Right kidney (tissue), 1 donor: ENCODE measurements at regions not wholly inside any gene's neighbourhood (a gene's known extent, or its start where the extent isn't known, plus 50 kb on each side); places are given as distances from the start of the nearest gene placed in this dataset.
"Not testable (repeated sequence)": the region's sequence is repeated elsewhere in the genome, so short reads cannot be mapped to it uniquely, and the experiment has no call there.

Experiments
- DNase-seq: peaks from one replicate; pipeline ENCODE4 v3.0.0-alpha.2; 2016

DNA sequence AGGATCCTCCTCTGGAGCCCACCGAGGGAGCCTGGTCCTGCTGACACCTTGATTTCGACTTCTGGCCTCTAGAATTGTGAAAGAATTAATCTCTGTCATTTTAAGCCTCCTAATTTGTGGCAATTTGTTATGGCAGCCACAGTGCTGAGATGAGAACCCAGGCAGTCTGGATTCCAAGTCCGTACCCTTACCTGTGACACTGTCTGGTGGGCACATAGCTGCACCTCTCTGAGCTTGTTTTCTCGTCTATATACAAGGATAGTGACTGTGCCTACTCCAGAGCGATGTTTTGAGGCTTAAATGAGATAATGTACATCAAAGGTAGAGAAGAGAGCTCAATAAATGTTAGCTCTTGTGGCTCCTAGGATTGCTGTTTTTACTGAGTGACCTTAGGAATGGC lies 128.4 kb upstream of the MPHOSPH6 start:
- DNase-seq: no peak

DNA sequence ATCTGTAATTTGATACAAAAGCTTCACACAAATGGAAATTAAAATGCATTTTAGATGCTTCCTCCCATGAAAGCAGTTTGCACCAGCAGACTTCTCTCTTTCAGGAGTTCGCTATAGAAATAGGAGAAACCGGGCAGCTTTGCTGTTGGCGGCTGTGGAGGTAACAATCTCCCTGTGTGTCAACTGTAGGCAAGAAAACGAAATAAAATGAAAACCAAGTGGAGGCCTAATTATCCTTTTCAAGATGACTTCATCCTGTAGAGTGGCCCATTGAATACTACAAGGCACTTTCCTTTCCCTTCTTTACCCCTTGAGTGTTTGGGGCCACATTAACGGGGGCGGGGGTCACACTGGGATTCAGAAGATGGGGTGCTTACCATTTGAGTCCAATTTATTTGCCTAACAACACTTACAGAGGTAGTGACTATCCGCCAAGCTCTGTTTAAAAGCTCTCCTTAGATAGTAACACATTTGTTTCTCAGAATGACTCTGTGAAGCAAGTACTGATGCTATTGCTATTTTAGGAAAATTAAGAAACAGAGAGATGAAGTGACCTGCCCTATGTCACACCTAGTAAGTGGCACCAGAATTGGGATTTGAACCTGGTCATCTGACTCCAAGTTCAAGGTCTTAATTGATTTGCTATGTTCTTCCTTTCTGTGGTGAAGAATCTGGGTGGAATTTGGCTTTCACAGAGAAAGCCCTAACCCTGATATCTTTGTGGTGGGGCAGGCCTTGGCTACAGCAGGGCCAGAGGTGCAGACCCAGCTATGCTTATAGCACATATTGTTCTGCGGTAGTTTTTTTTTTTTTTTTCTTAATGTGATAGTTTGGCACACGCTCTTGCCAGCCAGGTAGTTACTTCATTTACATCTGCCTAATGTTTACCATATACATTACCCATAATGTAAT lies 125.5 kb upstream of the MPHOSPH6 start:
- DNase-seq: no peak

GRCh38 chr16:82293671-82294070 lies 123.6 kb upstream of the MPHOSPH6 start:
- DNase-seq: no peak

GRCh38 chr16:82287937-82288336 lies 117.9 kb upstream of the MPHOSPH6 start:
- no peak for DNase-seq

- DNase-seq: no peak
Observed at GRCh38 chr16:82282662-82283061, 112.6 kb upstream of the MPHOSPH6 start.

- no peak for DNase-seq
Observed at GRCh38 chr16:82281544-82281943, 111.5 kb upstream of the MPHOSPH6 start.

DNA sequence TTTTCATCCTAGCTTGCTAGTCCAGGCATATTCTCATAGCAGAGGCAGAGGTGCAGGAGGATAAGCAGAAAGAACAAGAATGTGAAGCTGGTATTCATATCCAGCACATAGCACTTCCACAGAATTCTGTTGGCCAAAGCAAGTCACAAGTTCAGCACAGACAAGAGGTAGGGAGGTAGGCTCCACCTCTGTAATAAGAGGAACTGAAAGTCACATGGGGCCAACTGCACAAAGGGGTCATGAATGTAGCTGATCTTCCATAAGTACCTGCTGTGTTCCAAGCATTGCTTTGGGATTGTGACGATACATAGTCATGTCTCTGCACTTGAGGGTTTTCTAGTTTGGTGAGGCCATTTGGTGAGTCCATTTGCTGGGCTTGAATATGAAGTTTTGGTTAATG lies 110.8 kb upstream of the MPHOSPH6 start:
- DNase-seq: no peak

DNA sequence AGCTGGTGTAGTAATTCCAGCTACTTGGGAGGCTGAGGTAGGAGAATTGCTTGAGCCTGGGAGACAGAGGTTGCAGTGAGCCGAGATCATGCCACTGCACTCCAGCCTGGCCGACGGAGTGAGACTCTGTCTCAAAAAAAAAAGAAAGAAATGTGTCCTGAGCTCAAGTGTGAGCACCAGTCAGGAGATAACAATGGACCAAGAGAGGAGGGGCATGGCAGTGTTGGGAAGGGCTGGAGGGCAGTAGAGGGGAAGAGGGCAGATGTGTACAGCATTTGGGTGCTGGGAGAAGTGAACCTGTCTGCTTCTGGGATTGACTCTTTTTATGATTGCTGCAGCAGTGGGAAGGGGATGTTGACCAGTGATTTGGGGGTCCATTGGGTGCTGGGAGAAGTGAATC lies 105.3 kb upstream of the MPHOSPH6 start:
- not testable (repeated sequence) for DNase-seq

- DNase-seq: no peak
Observed at GRCh38 chr16:82271636-82272035, 101.6 kb upstream of the MPHOSPH6 start.

DNA sequence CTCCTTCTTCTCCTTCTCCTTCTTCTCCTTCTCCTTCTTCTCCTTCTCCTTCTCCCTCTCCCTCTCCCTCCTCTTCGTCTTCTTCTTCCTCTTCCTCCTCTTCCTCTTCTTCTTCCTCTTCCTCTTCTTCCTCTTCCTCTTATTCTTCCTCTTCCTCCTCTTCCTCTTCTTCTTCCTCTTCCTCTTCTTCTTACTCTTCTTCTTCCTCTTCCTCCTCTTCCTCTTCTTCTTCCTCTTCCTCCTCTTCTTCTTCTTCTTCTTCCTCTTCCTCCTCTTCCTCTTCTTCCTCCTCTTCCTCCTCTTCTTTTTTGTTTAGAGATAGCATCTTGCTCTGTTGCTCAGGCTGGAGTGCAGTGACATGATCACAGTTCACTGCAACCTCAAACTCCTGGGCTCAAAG lies 97.7 kb upstream of the MPHOSPH6 start:
- not testable (repeated sequence) for DNase-seq

- no peak for DNase-seq
Observed at GRCh38 chr16:82265809-82266208, 95.8 kb upstream of the MPHOSPH6 start.

DNA sequence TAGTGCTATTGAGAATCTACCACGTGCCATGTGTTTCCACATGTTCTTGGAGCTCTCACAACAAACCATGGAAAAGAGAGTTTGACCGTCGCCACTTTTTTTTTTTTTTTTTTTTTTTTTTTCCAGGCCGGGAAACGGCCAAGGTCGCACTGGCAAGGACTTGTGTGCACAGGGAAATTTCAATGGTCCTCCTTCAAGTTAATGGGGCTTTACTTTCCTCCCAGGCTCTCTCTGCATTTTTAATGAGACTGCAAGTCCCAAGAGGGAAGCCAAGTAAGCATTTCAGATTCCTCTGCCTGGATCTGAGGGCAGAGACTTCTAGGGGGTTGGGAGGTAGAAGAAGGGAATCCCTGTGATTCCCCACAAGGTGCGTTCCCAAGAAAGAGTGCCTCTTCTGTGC lies 94.7 kb upstream of the MPHOSPH6 start:
- DNase-seq: no peak

- DNase-seq: peak; percentile 46
Observed at GRCh38 chr16:82263521-82264143, 93.6 kb upstream of the MPHOSPH6 start.

GRCh38 chr16:82262244-82262643 lies 92.2 kb upstream of the MPHOSPH6 start:
- DNase-seq: no peak

DNA sequence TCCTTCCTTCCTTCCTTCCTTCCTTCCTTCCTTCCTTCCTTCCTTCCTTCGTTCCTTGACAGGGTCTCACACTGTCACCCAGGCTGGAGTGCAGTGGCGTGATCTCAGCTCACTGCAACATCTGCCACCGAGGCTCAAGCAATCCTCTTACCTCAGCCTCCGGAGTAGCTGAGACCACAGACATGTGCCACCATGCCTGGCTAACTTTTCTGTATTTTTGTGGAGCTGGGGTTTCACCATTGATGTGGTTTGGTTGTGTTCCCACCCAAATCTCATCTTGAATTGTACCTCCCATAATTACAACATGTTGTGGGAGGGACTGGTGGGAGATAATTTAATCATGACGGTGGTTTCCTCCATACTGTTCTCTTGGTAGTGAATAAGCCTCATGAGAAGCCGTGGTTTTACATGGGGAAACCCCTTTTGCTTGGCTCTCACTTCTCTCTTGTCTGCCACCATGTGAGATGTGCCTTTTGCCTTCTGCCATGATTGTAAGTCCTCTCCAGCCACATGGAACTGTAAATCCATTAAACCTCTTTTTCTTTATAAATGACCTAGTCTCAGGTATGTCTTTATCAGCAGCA lies 90.3 kb upstream of the MPHOSPH6 start:
- DNase-seq: no peak

GRCh38 chr16:82259731-82260130 lies 89.7 kb upstream of the MPHOSPH6 start:
- no peak for DNase-seq

- DNase-seq: no peak
Observed at GRCh38 chr16:82257990-82258389, 88.0 kb upstream of the MPHOSPH6 start.

- no peak for DNase-seq
Observed at GRCh38 chr16:82252582-82252981, 82.6 kb upstream of the MPHOSPH6 start.

DNA sequence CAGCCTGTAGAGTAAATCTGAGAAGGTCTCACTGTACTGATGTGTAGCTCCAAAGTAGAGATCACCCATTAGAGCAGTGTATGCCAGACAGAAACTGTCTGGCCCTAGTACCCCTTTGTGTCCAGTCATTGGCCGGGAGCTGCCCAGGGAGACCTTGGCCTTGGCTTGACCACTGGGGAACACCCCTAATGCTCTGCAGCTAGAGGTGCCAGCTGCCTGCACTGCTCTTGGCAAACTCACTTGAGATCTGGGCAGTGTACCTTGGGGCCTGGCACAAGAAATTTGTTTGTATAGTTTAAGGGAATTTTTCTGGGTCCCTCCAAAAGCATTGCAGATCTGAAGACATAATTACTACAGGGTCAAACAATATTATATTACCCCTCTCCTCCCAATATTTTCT lies 78.7 kb upstream of the MPHOSPH6 start:
- no peak for DNase-seq

- no peak for DNase-seq
Observed at GRCh38 chr16:82248012-82248656, 78.1 kb upstream of the MPHOSPH6 start.

DNA sequence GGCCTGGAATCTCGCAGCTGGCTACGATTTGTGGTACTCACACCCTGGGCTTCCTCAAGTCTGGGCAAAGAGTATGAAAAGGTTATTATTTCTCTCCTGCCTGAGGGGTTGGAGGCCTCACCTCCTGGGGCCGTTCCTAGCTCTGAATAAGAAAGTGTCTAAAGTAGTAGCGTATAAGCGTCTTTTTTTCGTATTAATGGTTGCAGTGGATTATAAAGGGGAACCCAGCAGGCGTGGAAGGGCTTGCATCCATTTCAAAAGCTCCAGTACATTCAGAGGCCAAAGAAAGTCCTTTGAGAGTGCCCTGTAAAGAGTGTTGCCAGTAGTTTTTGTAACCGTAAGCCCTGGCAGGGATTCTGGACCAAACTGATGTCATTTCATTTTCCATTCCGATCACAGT lies 72.2 kb upstream of the MPHOSPH6 start:
- DNase-seq: no peak

DNA sequence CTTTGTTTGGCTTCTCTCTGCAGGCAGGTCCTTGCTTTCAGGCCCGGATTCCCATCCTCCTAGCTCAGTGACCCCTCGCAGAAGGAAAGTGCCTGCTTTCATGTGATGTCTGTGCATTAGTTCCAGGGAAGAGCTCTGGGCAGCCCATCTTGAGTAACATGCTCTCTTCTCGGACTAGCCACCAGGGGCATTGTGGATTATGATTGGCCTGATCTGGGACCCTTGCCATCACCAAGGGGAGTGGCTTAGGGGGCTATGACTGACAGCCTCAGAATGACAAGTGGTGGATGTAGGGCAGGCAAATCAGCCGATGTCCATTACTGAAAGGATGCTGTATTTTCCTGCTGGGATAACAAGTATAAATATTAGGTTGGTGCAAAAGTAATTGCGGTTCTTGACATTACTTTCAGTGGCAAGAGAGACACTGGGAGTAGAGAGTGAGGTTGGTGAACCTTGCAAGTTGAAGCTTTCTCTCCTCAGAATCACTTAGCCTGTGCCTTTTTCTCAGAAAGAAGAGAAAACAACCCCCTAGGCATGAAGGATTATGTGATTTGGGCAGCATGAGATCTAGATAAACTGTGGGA lies 71.5 kb upstream of the MPHOSPH6 start:
- DNase-seq: no peak

GRCh38 chr16:82240111-82240510 lies 70.1 kb upstream of the MPHOSPH6 start:
- no peak for DNase-seq
